KOPT-K1 (cell line): ENCODE measurements at regions not wholly inside any gene's neighbourhood (a gene's known extent, or its start where the extent isn't known, plus 50 kb on each side); places are given as distances from the start of the nearest gene placed in this dataset.
"Not testable (repeated sequence)": the region's sequence is repeated elsewhere in the genome, so short reads cannot be mapped to it uniquely, and the experiment has no call there.

ENCODE experiments used
- H3K27ac ChIP-seq: fragments of 200-600 bp; sonication (generic); 2 replicates; pipeline ENCODE4 v1.5.1; 2016; ENCODE audit warnings: antibody characterized with exemption, mild to moderate bottlenecking, low read depth, low read length; ENCODE audit not compliant: poor library complexity, severe bottlenecking
- H3K36me3 ChIP-seq: fragments of 200-600 bp; sonication (generic); 2 replicates; pipeline ENCODE4 v1.5.1; 2017; ENCODE audit warnings: antibody characterized with exemption, mild to moderate bottlenecking, low read length, moderate library complexity; ENCODE audit not compliant: insufficient read depth
- H3K9me3 ChIP-seq: fragments of 200-600 bp; sonication (generic); 2 replicates; pipeline ENCODE4 v1.5.1; 2017; ENCODE audit warnings: antibody characterized with exemption, low read length, mild to moderate bottlenecking; ENCODE audit not compliant: insufficient read depth, poor library complexity, severe bottlenecking

DNA sequence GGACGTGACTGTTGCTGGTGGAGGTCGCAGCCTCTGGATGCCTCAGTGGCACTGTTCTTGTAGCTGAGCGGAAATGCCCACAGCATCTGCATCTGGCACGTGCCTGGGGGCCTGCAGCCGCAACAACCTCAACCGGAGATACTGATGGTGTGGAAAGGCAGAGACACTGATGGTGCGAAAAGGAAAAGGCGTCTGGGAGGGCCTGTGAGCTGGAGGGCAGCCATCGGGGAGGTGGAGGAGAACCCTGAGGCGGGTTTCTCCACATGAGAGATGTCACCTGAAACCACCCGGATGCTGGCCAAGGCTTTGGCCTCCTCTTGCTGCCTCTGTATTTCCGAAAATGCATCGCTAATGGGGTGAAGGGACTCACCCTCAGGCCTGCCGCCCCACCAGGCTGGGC lies 284.8 kb upstream of the WSB1 start:
- Histone ChIP-seq H3K9me3 (peaks cover 12% of the 10 kb centered on the region), H3K36me3 (no peaks in the 10 kb centered on the region), H3K27ac (no peak overlapping the region)

DNA sequence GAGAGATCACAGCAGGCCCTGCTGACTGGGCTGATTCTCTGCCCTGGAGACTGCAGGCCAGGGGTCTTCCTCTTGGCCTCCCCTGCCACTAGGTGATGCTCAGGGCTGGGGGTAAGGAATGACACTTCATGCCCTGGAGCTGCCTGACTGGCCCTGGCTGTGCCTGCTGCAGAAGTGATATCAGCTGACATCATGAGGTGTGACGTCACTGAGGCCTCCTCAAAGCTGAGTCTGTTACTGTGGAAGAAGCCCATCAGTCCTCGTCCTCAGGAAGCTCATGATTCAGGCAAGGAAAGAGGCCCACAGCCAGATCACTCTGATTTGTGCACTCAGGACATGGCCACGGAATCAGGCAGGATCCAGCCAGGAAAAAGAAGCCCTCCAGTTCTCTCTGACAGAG lies 283.8 kb upstream of the WSB1 start:
- peaks cover 12% of the 10 kb centered on the region for H3K9me3 ChIP-seq
- not testable (repeated sequence) for H3K27ac ChIP-seq, H3K36me3 ChIP-seq

DNA sequence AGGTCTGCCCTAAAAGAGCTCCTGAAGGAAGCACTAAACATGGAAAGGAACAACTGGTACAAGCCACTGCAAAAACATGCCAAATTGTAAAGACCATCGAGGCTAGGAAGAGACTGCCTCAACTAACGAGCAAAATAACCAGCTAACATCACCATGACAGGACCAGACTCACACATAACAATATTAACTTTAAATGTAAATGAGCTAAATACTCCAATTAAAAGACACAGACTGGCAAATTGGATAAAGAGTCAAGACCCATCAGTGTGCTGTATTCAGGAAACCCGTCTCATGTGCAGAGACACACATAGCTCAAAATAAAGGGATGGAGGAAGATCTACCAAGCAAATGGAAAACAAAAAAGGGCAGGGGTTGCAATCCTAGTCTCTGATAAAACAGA lies 263.4 kb upstream of the WSB1 start:
- H3K9me3 ChIP-seq, H3K27ac ChIP-seq, H3K36me3 ChIP-seq: not testable (repeated sequence)

DNA sequence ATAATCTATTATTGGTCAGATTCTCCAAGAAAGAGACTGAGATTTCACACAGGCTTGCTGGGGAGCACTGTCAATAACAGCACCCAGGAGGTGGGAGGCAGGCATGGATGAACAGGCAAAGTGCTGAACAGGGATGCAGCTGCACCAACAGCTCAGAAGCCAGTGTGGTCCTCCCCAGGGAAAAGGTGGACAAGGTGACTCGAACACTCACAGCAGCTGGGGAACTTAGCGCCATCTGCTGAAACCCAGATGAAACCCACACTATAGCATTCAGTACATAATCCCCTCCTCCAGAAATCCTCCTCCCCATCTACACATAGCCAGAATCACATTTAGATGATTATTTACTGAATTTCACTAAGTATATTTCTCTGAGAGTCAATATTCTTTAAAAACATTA lies 255.2 kb upstream of the WSB1 start:
- Histone ChIP-seq H3K36me3 (no peaks in the 10 kb centered on the region), H3K9me3 (no peaks in the 10 kb centered on the region), H3K27ac (no peak overlapping the region)

DNA sequence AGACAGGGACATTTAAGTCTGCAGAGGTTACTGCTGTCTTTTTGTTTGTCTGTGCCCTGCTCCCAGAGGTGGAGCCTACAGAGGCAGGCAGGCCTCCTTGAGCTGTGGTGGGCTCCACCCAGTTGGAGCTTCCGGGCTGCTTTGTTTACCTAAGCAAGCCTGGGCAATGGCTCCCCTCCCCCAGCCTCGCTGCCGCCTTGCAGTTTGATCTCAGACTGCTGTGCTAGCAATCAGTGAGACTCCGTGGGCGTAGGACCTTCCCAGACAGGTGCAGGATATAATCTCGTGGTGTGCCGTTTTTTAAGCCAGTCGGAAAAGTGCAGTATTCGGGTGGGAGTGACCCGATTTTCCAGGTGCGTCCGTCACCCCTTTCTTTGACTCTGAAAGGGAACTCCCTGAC lies 248.9 kb upstream of the WSB1 start:
- not testable (repeated sequence) for H3K27ac ChIP-seq, H3K36me3 ChIP-seq, H3K9me3 ChIP-seq

DNA sequence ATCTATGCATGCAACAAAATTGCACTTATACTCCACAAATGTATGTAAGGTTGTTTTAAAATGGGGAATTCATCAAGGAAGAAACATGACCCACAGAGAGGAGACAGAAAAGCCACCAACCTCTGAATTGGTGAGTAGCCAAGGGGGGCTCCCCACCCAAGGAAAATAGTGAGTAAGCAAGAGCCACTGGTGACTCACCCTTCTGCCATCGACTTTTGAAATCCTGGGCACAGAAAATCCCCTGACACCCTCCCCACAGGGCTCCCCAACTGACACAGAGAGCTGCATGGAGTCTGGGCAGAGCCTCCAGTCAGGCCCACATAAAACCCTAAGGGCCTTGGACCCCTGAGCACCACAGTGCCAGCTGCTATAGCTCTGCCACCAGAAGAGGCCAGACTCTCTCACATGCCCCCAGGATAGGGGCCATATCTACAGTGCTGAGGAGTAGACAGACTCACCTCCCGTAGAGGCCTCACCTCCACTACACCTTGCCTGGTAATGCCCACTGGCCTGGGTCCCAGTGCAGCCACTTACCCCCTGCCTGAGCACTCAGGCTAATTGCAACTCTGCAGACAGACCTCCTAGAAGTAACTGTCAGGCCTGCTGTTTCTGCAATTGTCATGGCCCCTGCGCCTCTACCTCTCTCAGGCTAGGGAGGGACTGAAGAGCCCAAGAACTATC lies 244.7 kb upstream of the WSB1 start:
- H3K9me3 ChIP-seq: no peaks in the 10 kb centered on the region

DNA sequence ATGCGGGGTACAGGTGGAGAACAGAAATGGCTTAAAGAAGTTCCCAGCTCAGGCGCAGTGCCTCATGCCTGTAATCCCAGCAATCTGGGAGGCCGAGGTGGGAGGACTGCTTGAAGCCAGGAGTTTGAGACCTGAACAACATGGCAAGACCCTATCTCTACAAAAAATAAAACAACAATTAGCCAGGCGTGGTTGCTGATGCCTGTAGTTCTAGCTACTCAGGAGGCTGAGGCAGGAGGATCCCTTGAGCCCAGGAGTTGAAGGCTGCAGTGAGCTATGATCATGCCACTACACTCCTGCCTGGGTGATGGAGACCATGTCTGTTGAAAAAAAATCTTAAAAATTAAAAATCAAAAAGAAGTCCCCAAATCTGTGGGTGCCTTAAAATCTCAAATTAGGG lies 228.3 kb upstream of the WSB1 start:
- Histone ChIP-seq H3K36me3 (no peaks in the 10 kb centered on the region), H3K27ac (no peak overlapping the region), H3K9me3 (no peaks in the 10 kb centered on the region)

More for the DNA sequence above, 244.7 kb upstream of the WSB1 start:
- Histone ChIP-seq H3K27ac (no peak overlapping the region), H3K36me3 (no peaks in the 10 kb centered on the region)

DNA sequence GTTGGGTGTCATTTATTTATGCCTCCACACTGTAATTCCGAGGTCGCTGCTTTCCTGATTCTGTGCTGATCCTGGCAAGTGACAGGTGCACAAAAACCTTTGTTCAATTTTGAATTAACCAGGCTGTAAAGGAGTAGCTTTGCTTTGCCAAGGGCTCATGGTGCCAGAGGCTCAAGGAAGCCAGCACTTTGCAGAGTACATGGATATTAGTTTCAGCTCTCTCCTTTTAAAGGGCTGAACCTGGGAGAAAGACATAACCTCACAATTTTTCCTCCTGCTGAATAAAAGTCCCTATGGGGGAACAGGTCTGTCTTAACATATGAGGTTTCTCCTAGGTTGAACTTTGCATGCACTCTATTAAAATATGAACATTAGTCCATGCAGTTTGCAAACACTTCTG lies 227.6 kb upstream of the WSB1 start:
- no peaks in the 10 kb centered on the region for H3K36me3 ChIP-seq
- no peak overlapping the region for H3K27ac ChIP-seq
- no peaks in the 10 kb centered on the region for H3K9me3 ChIP-seq

DNA sequence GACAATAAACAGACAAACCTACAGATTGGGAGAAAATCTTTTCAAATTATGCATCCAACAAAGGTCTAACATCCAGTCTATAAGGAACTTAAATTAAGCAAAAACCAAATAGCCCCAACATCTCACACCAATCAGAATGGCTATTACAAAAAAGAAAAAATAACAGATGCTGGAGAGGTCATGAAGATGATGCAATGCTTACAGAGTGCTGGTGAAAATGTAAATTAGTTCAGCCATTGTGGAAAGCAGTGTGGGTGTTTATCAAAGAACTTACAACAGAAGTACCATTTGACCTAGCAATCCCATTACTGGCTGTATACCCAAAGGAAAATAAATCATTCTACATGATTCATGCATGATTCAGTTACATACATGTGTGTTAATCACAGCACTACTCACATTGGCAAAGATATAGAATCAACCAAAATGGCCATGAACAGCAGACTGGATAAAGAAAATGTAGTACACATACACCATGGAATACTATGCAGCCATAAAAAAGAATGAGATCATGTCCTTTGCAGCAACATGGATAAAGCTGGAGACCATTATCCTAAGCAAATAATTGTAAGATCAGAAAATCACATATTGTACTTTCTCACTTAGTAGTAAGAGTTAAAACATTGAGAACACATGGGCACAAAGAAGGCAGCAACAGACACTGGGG lies 223.9 kb upstream of the WSB1 start:
- no peaks in the 10 kb centered on the region for H3K36me3 ChIP-seq
- H3K27ac ChIP-seq: no peak overlapping the region
- H3K9me3 ChIP-seq: no peaks in the 10 kb centered on the region

DNA sequence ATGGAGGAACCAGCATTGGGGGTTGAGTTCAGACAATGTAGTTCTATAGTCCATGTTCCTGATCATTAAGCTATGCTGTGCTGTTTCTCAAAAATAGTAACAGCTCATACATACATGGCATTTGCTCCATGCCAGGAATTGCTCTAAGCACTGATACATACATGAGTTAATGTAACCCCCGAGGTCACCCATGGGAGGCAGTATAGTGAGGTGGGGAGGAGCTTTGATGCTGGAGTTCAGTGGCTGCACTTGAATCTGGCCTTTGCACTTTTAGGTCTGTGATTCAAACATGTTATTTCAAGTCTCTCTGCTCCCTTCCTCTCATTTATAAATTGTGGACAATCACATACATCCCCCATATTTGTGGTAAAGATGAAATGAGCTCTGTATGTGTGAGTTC lies 223.1 kb upstream of the WSB1 start:
- Histone ChIP-seq H3K9me3 (no peaks in the 10 kb centered on the region), H3K36me3 (no peaks in the 10 kb centered on the region), H3K27ac (no peak overlapping the region)

DNA sequence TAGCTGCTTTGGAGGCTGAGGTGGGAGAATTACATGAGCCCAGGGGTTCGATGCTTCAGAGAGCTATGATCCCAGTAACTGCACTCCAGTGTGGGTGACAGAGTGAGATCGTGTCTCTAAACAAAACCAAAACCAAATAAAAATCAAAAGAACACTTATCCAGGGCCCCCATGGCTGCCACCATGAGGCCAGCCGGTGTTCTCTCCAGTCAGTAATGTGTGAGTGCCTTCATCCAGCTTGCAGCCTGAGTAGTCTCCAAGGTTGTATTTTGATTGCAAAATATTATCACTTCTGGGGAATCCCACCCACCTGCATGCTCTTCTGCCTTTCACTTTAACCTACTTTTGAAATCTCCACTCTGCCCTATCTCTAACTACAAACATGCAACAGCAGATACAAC lies 221.0 kb upstream of the WSB1 start:
- Histone ChIP-seq H3K9me3 (no peaks in the 10 kb centered on the region), H3K27ac (no peak overlapping the region), H3K36me3 (no peaks in the 10 kb centered on the region)

DNA sequence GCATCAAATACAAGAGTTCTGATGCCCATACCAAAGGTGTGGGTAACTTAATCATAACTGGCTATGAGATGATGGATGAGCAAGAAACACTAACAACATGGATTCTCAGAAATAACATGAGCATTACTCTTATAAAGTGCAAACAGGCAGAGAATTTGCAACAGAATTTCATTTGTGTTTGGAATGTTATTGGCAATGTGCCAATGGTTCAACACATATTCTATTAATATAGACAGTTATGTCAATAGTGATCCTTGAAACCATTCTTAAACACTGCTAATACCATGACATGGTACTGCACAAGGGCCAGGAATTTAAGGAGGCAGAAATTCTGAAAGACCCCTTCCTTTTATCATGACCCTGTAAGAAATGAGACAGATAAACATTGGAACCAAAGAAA lies 217.1 kb upstream of the WSB1 start:
- H3K27ac ChIP-seq: no peak overlapping the region
- no peaks in the 10 kb centered on the region for H3K9me3 ChIP-seq

DNA sequence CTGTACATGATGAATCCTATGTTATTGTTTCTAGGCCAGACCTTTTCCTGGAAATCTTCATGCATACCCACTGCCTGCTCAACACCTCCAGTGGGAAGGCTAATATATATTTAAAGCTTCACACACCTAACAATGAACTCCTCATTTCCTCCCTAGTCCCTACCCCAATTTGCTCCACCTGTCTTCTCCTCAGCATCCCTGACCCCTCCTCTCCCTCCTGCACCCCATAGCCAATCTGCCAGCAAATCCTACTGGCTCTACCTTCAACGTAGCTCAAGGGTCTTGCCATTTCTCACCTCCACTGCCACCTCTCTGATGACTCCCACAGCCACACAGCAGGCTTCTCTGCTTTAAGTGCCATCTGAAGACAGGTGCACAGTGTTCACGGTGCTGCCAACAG lies 215.6 kb upstream of the WSB1 start:
- Histone ChIP-seq H3K9me3 (no peaks in the 10 kb centered on the region), H3K36me3 (no peaks in the 10 kb centered on the region), H3K27ac (no peak overlapping the region)

More for the DNA sequence above, 217.1 kb upstream of the WSB1 start:
- H3K36me3 ChIP-seq: no peaks in the 10 kb centered on the region

DNA sequence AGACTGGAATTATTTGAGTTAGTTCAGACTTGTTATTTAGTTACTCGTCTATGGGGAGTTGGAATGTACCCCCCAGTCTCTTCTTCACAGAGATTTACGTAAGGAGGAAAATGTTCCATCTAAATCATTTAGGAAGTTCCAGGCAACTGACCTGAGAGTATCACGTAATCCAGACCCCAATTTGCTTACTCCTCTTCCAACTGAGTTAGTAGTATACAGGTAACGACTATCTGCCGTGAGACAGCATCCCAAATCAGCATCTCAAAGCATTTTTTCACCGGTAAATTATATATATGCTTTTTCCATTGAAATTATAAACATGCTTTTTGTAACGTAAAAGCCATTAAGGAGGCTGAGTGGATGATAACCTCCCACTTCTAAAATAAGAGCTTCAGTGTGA lies 214.3 kb upstream of the WSB1 start:
- no peak overlapping the region for H3K27ac ChIP-seq
- no peaks in the 10 kb centered on the region for H3K9me3 ChIP-seq
- H3K36me3 ChIP-seq: no peaks in the 10 kb centered on the region

DNA sequence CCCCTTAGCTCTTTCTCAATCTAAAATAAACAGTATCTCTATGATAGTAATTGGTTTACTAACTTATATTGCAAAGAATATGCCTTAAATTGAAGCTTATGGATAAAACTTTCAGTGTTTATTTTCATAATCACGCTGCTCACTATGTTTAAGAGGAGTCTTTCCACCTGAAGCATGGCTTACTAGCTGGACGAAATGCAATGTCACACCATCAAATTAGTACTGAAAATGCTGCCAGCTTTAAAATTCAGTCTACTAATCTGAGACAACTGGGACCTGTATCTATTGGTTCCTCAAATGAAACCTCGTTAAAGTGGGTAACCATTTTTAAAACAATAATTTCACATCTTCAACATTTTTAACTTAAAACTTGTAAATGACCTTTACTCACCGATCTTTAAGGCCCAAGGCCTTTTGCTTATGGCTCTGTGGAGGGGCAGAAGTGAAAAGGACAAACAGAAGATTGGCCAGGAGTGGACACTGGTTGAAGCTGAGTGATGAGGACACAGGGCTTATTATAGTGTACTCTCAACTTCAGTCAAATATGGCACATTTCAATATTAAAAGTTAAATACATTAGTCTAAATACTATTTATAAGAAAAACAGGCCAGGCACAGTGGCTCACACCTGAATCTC lies 212.8 kb upstream of the WSB1 start:
- no peaks in the 10 kb centered on the region for H3K36me3 ChIP-seq
- no peaks in the 10 kb centered on the region for H3K9me3 ChIP-seq
- no peak overlapping the region for H3K27ac ChIP-seq
